ENCODE measurements at regions not wholly inside any gene's neighbourhood (a gene's known extent, or its start where the extent isn't known, plus 50 kb on each side); places are given as distances from the start of the nearest gene placed in this dataset.
"Not testable (repeated sequence)": the region's sequence is repeated elsewhere in the genome, so short reads cannot be mapped to it uniquely, and the experiment has no call there.

DNA sequence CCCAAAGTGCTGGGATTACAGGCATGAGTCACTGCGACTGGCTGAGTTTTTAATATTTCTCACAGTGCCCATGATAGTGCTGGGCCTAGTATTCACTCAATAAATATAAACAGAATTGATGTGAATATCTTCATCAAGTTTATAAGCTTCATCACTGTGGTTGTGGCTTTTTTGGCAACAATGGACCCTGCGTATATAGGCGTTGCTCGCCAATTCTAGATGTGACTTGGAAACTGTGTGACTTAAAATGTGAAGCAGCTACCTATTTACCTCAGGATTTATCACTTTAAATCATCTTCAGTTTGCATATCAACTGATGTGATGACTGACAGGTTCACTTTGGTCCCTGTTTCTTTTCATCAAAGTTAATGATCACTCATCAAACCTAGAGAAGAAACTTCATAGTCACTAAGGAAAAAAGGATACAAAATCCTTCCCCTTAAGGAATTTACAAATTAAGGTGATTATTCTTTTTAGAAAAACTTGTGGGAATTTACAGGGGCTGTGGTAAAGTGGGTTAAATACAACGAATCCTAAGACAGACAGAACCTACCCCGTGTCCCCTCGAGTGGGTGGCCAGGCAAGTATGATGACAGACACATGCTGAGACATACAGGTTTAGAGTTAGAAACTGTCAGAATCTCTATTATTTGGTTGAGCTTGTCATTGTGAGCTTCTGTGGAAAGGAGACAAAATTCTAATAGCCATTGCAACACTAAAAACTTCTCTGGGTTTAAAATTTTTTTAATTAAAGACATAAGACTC lies 101.3 kb downstream of the AKAP11 start:
- no peak for DNase-seq (ENCODE audit: low spot score)

DNA sequence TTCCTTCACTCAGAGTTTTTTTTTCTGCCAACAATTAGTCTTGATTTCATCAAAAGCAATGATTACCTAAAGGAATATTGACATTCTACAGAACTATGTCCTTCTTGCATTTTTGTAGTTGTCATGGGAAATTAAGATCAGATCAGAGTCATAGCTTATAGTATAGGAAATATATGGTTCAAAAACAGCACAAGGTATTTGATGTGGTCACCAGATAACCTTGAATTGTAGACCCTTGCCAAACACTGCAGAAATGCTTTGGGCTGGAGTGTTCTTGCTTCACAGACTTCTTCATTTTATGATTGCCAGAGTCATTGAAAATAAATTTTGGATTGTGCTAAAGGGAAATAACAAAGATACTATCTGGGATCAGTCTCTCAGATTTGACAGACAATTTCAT lies 103.7 kb downstream of the AKAP11 start:
- no peak for DNase-seq (ENCODE audit: low spot score)

DNA sequence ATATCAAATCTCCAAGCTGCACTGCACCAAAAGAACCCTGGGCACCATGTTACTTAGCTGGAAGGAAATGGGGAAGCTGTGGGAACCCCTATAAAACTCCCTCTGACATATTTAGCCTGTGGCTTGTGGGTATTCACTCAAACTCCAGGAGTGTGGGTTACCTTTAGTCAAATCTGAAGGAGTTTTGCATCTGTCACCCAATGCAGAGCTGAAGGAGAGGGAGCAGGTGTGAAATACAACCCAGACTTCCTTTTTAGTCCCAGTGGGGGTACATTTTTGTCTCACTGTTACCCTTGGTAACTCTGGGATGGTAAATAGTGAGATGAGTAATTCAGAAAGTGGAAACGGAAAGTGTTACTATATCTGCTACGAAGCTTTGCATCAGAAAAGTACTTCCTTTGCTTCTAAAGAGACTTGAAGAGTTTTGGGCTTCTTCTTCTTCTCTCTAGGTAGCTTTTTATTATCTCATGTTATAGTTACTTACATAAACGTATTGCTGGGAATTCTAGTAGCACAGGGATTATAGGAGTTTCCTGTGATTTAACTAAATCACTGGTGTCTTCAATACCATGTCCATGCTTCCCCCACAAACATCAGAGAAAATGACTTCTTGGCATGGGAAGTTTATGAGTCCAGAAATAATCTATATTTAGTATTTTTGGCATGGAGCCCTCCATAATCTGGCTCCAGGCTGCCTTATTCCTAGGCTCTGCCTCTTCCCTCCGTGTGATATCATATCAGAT lies 105.9 kb downstream of the AKAP11 start:
- no peak for DNase-seq (ENCODE audit: low spot score)

DNA sequence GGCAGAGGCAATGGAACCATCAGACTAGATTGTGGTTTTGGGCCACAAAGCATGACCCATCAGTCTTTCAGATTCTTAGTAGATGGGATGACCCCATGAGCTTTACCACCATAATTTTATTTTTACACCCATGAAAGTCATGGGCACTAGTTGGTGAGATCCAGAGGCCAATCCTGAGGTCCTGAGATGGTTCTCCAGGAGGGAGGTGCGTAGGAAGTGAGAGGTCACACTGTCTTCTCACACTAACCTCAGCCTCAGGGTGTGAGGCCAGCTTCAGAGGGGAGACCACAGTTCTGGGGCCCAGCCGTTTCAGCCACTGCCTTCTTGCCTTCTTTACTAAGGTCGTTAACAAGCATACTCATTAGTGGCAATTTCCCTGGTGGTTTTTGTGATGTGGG lies 106.4 kb downstream of the AKAP11 start:
- DNase-seq (ENCODE audit: low spot score), result no peak

DNA sequence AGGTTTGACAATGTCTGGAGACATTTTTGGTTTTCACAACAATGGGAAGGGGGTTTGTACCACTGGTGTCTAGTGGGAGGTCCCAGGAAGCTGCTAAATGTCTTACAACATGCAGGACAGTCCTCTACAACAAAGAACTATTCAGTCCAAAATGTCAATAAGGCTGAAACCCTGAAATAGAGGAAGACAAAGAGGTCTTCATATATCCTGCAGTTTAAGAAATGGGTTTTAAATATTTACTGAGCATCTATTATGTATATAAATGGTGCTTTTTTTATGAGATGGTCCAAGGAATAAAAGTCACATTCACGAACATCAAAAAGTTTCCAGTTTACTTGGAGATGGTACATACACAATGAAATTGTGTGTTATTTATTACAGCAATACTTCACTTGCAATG lies 107.3 kb downstream of the AKAP11 start:
- DNase-seq (ENCODE audit: low spot score), result no peak

DNA sequence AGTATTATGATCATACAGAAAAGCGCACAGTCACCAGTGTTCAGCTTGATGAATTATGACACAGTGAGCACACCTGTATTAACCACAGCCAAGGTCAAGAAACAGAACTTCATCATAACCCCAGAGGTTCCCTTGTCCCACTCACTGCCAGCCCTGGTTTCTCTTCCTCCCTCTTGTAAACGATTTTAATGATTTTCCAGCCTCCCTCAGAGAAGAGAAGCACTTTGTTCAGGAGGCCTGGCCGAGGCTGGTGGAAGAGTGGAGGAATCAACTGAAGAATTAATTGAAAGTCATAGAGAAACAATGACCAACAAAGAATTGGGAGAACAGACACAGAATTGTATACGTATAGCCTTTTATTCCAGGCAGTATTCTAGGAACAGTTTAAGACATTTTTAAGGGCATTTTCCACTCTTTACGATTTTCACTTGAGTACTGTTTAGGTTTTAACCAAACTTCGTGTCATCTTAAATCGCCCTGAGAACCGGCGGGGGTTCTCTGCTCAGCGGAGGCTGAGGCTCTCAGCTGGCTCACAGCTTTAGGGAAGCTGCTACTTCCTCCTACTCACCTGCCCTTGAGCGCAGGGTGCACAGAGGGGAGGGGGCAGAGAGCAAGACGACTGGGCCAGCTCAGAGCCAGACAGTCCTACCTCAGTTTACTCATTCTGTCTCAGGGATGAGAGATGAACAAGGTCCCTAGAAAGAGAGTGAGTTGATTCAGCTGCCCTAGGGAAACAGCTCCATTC lies 108.6 kb downstream of the AKAP11 start:
- DNase-seq (ENCODE audit: low spot score), result no peak

DNA sequence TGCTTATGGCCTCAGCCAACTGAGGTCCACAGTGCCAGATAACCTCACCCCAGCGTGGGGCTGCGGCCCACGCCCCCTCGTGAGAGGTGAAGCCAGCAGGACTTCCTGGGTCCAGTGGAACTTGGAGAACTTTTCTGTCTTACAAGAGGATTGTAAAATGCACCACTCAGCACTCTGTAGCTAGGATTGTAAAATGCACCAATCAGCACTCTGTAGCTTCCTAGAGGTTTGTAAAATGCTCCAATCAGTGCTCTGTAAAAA lies 109.1 kb downstream of the AKAP11 start:
- DNase-seq (ENCODE audit: low spot score), result no peak

DNA sequence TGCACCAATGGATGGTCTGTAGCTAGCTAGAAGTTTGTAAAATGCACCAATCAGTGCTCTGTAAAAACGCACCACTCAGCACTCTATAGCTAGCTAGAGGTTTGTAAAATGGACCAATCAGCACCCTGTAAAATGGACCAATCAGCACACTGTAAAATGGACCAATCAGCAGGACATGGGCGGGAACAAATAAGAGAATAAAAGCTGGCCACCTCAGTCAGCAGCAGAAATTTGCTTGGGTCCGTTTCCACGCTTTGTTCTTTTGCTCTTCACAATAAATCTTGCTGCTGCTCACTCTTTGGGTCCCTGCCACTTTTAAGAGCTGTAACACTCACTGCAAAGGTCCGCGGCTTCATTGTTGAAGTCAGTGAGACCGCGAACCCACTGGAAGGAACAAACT lies 109.5 kb downstream of the AKAP11 start:
- not testable (repeated sequence) for DNase-seq (ENCODE audit: low spot score)

DNA sequence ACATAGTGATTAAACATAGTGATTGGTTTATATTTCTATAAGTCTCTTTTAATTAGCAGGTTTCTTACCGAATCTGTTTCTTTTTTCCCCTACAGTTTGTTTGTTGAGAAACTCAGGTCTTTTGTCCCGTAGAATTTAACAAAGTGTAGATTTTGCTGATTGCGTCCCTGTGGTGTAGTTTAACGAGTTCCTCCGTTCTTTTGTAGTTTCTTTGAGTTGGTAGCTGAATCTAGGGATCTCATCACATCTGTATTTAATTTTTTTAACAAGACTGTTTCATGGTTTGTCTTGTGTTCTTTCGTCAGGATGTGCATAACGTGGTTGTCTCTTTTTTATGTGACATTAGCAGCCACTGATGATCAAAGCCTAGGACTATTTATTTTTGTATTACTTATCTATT lies 111.1 kb downstream of the AKAP11 start:
- DNase-seq (ENCODE audit: low spot score), result no peak

DNA sequence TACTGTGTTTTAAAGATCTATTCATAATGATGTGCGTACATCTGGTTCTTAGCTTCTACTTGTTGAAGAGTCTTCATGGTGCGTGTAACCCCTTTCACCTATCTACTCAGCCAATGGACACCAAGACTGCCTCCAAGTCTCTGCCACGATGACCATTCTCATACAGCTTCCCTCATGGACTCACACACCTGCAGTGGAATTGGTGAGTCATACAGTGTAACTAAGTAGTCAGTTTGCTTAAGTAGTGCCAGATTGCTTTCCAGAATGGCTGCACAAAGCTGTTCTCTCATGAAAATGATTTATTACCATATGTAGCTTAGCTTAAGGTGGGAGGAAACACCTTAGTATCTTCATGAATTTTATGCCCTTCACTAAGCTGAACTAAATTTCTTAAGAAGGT lies 112.3 kb downstream of the AKAP11 start:
- no peak for DNase-seq (ENCODE audit: low spot score)

DNA sequence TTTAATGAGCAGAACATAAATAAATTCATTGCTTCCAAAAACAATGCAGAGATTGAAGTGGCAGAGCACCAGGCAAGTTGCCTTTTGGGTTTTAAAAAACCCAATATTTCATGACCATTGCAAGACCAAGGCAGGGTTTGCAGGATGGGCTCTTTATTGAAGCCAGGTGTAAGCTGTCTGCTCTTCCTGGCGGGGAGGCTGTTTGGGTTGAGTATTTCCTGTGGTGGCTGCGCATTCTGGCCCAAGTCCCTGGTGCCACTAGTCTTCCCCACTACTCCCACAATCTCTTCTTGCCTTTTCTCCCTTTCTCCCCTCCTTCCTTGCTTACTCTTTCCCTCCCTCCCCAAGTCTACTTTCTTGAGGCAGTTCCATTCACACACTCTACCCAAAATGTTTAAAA lies 116.4 kb downstream of the AKAP11 start:
- no peak for DNase-seq (ENCODE audit: low spot score)

DNA sequence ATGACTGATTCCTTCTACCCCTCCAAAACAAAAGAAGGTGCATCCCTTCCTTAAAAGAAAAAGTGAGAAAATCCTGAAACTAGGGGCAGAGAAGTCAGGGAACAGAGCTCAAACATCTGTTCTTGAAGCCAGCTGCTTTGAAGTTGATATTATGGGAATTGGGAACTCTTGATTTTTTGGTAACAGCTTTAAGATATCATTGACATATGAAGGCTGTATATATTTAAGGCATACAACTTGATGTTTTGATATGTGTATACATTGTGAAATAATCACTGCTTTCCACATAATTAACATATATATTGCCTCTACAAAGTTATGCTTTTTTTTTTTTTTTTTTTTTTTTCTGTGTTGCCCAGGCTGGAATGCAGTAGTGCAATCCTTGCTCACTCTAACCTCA lies 117.1 kb downstream of the AKAP11 start:
- no peak for DNase-seq (ENCODE audit: low spot score)

DNA sequence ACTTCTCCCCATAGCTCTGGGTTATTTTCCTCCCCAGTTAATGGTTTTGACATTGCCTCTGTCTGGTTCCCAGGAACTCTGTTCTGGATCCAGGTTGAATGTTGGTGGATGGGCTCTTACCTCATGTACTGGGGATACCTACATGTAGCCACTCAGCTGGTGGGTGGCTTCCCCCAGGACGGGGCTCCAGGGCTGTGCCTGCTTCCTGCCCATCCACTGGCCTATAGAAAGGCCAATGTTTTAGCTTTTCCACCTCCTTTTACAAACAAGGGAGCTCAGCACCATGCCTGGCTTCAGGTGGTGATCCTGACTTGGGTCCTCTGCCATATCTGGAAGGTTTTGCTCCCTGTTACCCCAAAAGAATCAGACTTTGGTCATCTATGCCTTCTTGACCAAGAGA lies 120.2 kb downstream of the AKAP11 start:
- DNase-seq (ENCODE audit: low spot score), result no peak

DNA sequence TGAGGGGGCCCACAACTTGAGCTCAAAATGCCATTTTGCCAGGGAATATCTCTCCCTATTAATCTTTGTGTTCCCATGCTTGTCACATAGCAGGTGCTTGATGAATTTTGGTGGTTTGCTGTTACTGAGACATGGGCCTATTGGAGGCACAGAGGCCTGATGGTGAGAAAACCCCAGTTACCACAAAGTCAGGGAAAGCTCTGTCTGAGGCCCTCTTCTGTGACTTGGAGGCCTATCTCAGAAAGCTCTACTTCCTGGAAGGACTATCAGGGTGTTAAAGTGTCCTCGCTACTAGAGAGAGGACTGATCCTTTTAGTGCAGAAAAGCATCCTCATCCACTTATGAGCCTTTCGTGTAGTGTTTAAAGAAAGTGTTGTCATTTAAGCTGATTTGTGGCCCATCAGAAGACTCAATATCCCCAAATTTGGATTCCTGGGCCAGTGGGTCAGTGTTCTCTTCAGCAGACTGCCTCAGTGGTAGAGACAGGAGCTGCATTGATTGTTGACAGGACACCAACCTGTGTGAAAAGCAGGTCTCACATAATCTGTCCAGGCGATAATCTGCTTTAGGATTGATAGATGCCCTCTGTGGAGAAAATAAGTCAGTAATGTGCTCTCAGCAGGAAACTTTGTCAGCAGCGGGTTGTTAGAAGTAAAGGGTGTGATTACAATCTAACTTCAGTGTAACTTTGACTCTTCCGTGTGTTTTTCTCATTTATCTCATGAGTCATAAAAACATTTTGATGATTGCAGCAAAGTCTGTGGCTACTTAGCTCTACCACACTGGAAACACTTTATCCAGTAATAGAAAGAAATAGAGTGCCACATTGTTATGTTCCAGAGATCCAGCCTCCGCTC lies 121.0 kb downstream of the AKAP11 start:
- DNase-seq (ENCODE audit: low spot score), result no peak

DNA sequence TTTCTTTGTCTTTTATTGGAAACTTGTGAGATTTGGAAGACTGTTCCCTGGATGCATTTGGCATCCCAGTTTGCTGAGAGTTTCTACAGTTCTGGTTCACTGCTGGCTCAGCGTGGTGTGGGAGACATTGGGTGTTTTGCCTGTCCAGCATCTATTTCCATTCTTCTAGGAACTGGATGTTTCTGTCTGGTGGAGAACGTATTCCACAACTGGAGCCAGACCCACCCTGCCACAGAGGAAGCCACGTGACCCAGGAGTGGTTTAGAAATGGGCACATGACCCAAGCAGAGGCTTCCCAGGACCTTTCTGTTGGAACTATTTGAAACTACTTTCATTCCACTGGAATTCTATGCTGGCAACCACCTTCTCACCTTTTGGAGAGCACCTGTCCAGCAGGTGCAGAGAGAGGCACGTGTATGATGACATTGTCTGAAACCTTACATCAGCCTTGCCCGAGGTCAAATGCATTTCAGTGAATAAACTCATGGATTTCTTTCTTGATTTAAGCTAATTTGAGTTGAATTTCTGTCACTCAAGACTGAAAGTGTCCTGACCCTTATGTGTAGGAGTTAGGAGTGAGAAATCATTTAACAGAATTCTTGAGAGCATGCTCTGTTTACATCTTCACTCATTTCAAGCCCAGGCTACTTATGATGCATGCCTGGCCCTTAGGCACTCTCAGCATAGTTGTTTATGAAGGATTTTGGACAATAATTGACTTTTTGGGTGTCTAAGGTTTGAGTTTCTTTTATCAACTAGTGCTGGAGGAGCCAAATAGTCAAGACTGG lies 121.8 kb downstream of the AKAP11 start:
- DNase-seq (ENCODE audit: low spot score), result no peak

DNA sequence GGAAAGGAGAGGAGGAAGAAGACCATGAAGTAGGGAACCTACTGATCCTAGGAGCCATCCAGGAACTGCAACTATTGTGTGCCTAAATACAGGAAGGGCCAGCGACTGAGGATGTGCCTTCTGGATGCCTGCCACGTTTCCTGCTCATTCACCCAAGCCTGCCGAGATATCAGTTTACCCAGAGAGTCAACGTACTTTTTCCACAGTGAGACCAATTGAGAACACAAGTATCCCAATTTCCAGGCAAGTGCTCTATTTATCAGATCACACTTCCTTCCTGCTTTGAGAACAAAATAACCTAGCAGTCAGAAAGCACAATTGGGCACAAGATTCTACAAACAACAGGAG lies 122.4 kb downstream of the AKAP11 start:
- DNase-seq (ENCODE audit: low spot score), result no peak

DNA sequence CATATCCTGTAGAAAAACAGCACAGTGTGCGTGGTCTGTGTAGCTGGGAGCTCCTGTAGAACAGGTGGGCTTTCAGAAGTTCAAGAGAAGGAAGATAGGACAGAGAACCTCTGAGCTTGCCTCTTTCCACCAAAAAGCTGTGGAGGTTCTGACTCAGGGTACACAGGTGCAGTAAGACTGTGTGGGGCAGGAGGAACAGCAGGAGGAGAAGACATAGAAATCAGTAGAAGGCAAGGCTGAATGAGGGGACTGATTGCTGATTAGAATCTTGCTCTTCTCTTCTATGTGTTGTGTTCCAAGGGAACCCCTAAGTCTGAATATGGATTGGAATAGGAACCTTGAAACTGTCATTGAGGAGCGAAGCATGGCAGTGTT lies 122.7 kb downstream of the AKAP11 start:
- DNase-seq (ENCODE audit: low spot score), result no peak

DNA sequence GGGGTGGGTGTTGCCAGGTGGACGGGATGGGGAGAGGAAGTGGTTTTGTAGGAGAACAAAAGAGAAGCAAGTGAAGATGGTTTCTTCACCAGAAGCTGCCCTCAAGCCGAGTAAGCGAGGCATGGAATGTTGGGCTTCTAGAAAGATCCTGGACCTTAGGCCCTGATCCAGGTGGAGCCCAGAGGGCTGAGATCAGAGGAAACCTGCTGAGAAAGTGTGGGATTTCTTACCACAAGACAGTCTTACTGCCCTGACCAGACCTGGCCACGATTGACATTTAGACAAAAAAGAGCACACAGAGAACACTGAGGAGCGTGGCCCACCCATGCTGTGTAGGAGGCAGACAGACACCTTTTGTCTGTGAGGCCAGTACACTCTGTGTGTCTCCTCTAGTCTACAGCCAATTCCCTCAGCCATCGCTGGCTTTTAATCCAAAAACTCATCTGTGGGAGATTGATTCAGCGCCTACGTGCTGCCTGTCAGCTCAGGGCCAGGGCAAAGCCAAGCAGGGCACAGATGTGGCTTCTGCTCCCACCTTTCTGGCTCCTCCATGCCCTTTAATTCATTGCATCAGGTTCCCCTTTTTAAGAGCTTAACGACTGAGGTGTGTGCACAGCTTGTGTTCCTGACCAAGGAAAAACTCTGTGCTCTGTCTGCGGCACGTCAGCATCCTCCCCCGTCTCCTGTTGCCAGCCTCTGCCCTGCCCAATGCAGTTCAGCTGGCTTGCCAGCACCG lies 123.3 kb downstream of the AKAP11 start:
- DNase-seq (ENCODE audit: low spot score), result no peak

DNA sequence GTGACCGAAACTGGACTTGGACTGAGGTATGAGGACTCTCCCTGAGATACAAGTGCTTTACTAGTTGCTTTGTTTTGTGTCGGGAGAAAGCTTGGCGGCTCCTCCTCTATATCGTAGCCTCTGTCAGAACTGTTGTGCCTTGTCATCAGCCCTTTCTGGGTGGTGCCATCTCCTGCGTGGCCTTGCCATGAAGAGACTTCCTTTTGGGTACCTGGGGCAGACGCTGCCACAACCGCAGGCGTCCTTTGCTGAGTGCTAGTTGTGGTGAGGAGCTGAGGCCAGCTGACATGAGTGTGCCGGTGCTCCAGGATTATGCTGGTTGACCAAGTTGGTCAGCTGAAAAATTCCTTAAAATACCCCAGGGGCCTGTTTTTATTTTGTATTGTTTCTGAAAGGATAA lies 124.5 kb downstream of the AKAP11 start:
- no peak for DNase-seq (ENCODE audit: low spot score)

DNA sequence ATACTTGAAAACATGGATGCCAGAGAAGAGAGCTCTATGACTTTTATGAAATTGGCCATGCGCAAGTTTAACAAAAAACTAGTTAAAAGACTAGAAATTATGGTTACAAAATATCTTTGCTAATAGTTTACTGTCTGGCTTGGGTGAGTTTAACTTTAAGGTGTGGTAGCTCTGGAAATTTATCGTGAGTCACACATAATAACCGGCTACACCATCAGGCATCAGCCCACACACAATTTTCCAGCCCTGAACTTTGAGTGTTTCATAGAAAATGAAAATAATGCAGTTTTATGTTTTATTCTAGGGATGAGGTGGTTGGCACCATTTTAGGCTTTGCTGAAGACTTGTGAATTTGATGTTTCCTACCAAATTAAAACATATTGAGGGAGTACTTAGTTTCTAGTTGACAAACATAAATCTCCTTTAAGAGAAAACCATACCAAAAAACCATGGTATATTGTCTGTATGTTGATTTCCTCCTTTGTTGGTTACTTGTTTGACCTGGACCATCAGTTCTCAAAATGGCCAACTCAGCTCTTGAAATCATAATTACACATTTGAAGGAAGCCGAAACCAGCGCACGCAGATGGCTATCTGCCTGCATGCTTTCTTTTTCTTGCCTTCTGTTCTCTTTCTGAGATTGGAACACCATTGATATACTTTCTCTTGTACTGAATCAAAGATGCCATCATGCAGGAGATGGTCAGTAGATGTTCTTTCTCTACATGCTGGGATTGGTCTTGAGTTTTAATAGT lies 125.1 kb downstream of the AKAP11 start:
- no peak for DNase-seq (ENCODE audit: low spot score)
